Right cardiac atrium (tissue), 5 donors: ENCODE measurements at regions not wholly inside any gene's neighbourhood (a gene's known extent, or its start where the extent isn't known, plus 50 kb on each side); places are given as distances from the start of the nearest gene placed in this dataset.

Experiments
- ATAC-seq, 2 donors: fragments of 200-7000 bp; cut with Tn5 transposase; one replicate each; pipeline versions ENCODE4 v1.8.0 to v1.9.1; 2020; ENCODE audit warnings: moderate library complexity in 2 of 2, mild to moderate bottlenecking in 1 of 2
- DNase-seq, 3 donors: peaks; one replicate each; pipeline ENCODE4 v3.0.0-alpha.2; 2020
- H3K27ac ChIP-seq: one replicate; pipeline ENCODE4 v1.5.1; 2013; ENCODE audit warnings: mild to moderate bottlenecking, low read length, control low read depth, moderate library complexity
- H3K27me3 ChIP-seq: one replicate; pipeline ENCODE4 v1.6.1; 2013; ENCODE audit not compliant: control insufficient read depth, insufficient read depth
- H3K4me1 ChIP-seq: one replicate; pipeline ENCODE4 v1.6.1; 2013; ENCODE audit warnings: low read length; ENCODE audit not compliant: control insufficient read depth, insufficient read depth
- H3K4me3 ChIP-seq: one replicate; pipeline ENCODE4 v1.5.1; 2013; ENCODE audit warnings: low read length, control low read depth
- H3K9me3 ChIP-seq: one replicate; pipeline ENCODE4 v1.6.1; 2013; ENCODE audit warnings: low read length; ENCODE audit not compliant: control insufficient read depth
- WGBS: extraction: QIAGEN DNeasy Blood & Tissue Kit; methylation state at CpG from one replicate; pipeline ENCODE4 v1.1.7; 2013; 5-methylcytosine and 5-hydroxymethylcytosine counted together
- intact Hi-C, 4 donors: fragments of 100-400 bp; cut with DNase I; formaldehyde crosslinking; loops; one replicate each; pipeline versions ENCODE4 v1.11.0 to v1.14.0; 2022 to 2023
- donor health status: healthy with polysubstance abuse.
- donor health status: DM: no; HTN: yes; CAD: no.
- donor health status: DM: no; HTN: no; CAD: no.
- donor health status: DM: no; HTN: yes; CAD: no; lungs with severe emphysema.
- donor health status: DM: yes; HTN: yes; CAD: no.

DNA sequence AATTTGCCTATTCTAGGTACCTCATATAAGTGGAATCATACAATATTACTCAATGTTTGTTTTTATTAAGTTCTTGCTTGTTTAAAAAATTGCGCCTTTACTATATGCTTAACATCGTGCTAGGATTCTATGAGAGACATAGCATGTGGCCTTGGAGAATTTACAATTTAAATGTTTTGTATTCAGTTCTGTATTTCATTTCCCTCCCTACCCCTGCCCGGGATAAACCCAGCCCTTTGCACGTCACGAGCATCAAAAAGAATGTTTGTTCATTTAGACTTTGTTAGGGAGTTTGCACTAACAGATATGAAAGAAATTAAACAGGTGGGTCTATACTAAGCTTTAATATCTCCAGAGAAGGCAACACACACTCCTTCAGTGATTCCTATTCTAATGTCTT is 75.7 kb downstream of the C18orf54 start:
- H3K4me1 ChIP-seq: no peaks in the 10 kb centered on the region
- intact Hi-C loops: no loop called here
- no peak for ATAC-seq
- WGBS: 61% methylated on average over 5 of the region's 5 CpGs
- DNase-seq: no peak
- H3K27me3 ChIP-seq: no peaks in the 10 kb centered on the region
- no peaks in the 10 kb centered on the region for H3K9me3 ChIP-seq
- H3K4me3 ChIP-seq: no peak overlapping the region
- no peak overlapping the region for H3K27ac ChIP-seq

- 76% methylated on average over 1 of the region's 1 CpG for WGBS
- no peaks in the 10 kb centered on the region for H3K9me3 ChIP-seq
- DNase-seq (no peak), ATAC-seq (no peak)
- no peaks in the 10 kb centered on the region for H3K27me3 ChIP-seq
- no peaks in the 10 kb centered on the region for H3K4me1 ChIP-seq
- no peak overlapping the region for H3K4me3 ChIP-seq
- intact Hi-C loops: no loop called here
- no peak overlapping the region for H3K27ac ChIP-seq
Measured at GRCh38 chr18:54433857-54434256, 76.2 kb downstream of the C18orf54 start.

- WGBS: 48% methylated on average over 1 of the region's 1 CpG
- intact Hi-C loops: no loop called here
- Histone ChIP-seq H3K4me1 (no peaks in the 10 kb centered on the region), H3K27ac (no peak overlapping the region), H3K4me3 (no peak overlapping the region), H3K27me3 (no peaks in the 10 kb centered on the region), H3K9me3 (no peaks in the 10 kb centered on the region)
- DNase-seq: no peak
- ATAC-seq: no peak
Measured at GRCh38 chr18:54434453-54434852, 76.7 kb downstream of the C18orf54 start.

DNA sequence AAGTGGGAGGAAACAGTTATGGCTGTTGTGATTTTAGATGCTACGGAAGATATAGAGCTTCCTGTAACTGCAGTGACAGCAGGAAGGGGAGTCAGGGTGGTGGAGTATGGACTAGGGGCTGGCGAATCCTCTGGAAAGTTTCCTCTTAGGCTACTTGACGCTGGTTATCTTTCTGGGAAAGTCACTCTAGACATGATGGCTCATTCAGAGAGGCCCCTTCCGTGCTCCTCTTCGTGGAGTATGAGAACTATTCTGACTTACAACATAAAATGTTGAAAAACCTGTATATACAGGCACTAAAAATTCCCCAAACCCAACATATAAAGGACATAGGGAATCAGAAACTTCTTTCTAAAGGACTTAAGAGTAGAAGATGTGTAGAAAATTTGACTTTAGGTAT is 78.8 kb downstream of the C18orf54 start:
- Histone ChIP-seq H3K27ac (no peak overlapping the region), H3K27me3 (no peaks in the 10 kb centered on the region), H3K9me3 (no peaks in the 10 kb centered on the region), H3K4me3 (no peak overlapping the region), H3K4me1 (no peaks in the 10 kb centered on the region)
- DNase-seq (no peak), ATAC-seq (no peak)
- 48% methylated on average over 5 of the region's 5 CpGs for WGBS
- intact Hi-C loops: no loop called here

- H3K27ac ChIP-seq: no peak overlapping the region
- intact Hi-C loops: loop anchor here in 3 of 4 donors (10.0 kb wide), 2 partner anchors 235 to 545 kb away; no protein-coding TSS in a partner anchor
- DNase-seq (peak in 1 of 3 donors; percentile 38), ATAC-seq (no peak)
- H3K9me3 ChIP-seq: no peaks in the 10 kb centered on the region
- no peaks in the 10 kb centered on the region for H3K27me3 ChIP-seq
- WGBS: 12% methylated on average over 1 of the region's 1 CpG
- no peak overlapping the region for H3K4me3 ChIP-seq
- no peaks in the 10 kb centered on the region for H3K4me1 ChIP-seq
Measured at GRCh38 chr18:54440292-54440691, 82.6 kb downstream of the C18orf54 start.

DNA sequence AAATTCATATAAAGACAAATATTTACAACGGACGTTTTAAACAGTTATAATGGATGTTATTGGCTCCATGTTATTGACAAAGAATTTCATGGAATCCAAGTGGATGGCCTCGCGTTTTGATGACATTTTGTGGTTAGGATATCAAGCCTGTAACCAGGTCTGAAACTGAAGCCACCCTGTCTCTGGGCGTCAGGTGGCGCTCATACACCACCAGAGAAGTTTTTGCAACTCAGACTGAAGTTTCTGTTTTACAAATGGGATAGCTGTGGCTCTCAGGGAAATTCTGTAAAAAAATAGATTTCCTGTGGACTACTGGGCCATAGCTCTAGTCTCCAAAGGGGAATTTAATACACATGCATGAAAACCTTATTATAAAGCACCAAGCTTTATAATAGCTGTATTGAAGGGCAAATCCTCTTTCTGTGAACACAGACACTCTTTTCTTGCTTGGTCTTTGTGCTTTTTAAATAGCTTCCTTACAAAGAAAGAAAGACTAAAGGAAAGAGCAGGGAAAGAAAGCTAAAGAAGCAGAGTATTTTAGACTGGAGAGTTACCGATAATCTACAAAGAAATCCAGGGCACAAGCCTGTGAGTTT is 86.7 kb downstream of the C18orf54 start:
- H3K4me1 ChIP-seq: no peaks in the 10 kb centered on the region
- H3K27me3 ChIP-seq: no peaks in the 10 kb centered on the region
- ATAC-seq: peak; percentile 53 to 68
- H3K9me3 ChIP-seq: no peaks in the 10 kb centered on the region
- intact Hi-C loops: loop anchor here in 3 of 4 donors (10.0 kb wide), 2 partner anchors 230 to 540 kb away; no protein-coding TSS in a partner anchor
- 11% methylated on average over 7 of the region's 7 CpGs for WGBS
- no peak overlapping the region for H3K27ac ChIP-seq
- H3K4me3 ChIP-seq: no peak overlapping the region
- DNase-seq: peak; percentile 23 to 63 (median 56)

DNA sequence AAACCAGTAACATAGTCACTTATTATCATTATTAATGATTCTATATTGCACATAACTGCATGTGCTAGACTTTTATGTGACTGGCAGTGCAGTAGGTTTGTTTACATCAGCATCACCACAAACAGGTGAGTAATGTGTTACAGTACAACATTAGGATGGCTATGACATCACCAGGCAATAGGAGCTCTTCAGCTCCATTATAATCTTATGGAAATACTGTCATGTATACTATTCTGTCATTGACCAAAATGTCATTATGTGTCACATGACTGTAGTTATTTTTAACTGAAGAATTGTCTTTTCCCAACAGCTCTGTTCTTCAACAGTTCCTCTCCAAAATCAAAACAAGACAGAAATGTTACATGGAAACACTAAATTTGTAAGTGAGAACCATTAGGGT is 96.3 kb downstream of the C18orf54 start:
- Histone ChIP-seq H3K4me3 (no peak overlapping the region), H3K9me3 (no peaks in the 10 kb centered on the region), H3K27ac (no peak overlapping the region), H3K4me1 (no peaks in the 10 kb centered on the region), H3K27me3 (no peaks in the 10 kb centered on the region)
- DNase-seq: no peak
- ATAC-seq: no peak
- intact Hi-C loops: no loop called here

DNA sequence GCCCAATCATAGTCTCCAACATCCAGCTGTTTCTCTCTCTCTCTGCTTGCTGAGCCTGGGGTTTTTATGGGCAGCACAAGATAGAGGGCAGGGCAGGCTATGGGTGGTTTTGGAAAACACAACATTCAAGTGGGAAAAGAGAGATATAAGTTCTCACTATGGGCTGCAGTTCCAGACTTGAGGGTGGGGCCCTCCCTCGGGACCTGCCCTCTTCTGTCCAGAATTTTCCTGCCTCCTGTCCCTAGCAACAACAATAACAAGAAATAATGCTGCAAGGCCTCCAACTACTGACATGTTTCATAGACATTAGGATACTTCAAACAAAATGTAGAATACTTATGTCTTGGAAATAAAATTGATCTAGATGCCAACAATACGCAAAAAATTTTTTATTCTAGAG is 107.8 kb downstream of the C18orf54 start:
- no peak overlapping the region for H3K4me3 ChIP-seq
- ATAC-seq (no peak), DNase-seq (no peak)
- no peaks in the 10 kb centered on the region for H3K9me3 ChIP-seq
- H3K27ac ChIP-seq: no peak overlapping the region
- H3K4me1 ChIP-seq: no peaks in the 10 kb centered on the region
- intact Hi-C loops: no loop called here
- WGBS: 54% methylated on average over 2 of the region's 2 CpGs
- no peaks in the 10 kb centered on the region for H3K27me3 ChIP-seq

- H3K4me3 ChIP-seq: no peak overlapping the region
- no peaks in the 10 kb centered on the region for H3K27me3 ChIP-seq
- ATAC-seq: no peak
- no peak overlapping the region for H3K27ac ChIP-seq
- no peak for DNase-seq
- H3K9me3 ChIP-seq: no peaks in the 10 kb centered on the region
- intact Hi-C loops: no loop called here
- WGBS: 85% methylated on average over 3 of the region's 3 CpGs
- no peaks in the 10 kb centered on the region for H3K4me1 ChIP-seq
Measured at GRCh38 chr18:54466248-54467005, 108.7 kb downstream of the C18orf54 start.

- ATAC-seq (no peak), DNase-seq (no peak)
- no peak overlapping the region for H3K27ac ChIP-seq
- WGBS: 62% methylated on average over 5 of the region's 5 CpGs
- no peak overlapping the region for H3K4me3 ChIP-seq
- no peaks in the 10 kb centered on the region for H3K9me3 ChIP-seq
- intact Hi-C loops: no loop called here
- H3K4me1 ChIP-seq: no peaks in the 10 kb centered on the region
- H3K27me3 ChIP-seq: no peaks in the 10 kb centered on the region
Measured at GRCh38 chr18:54479365-54479764, 111.7 kb upstream of the DYNAP start.

DNA sequence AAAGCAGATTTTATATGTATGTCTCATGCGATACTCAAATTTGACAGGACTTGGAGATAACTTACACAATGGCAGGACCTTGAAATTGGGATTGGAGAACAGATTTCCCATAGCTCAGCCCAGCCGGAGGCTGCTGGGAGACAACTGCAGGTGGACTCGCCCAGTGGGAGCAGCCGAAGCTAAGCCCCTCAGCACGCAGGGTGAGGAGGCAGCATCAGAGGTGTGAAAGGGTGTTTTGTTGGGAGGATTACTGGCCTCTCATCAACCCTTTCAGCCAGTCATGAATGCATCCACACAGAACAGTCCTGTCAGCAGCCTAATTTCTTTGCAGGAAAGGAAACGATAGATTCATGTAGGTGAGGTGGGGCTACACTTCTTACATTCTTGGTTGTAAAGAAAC is 110.4 kb upstream of the DYNAP start:
- DNase-seq (peak in 1 of 3 donors; percentile 28), ATAC-seq (no peak)
- no peak overlapping the region for H3K4me3 ChIP-seq
- no peaks in the 10 kb centered on the region for H3K9me3 ChIP-seq
- no peaks in the 10 kb centered on the region for H3K4me1 ChIP-seq
- intact Hi-C loops: no loop called here
- H3K27me3 ChIP-seq: no peaks in the 10 kb centered on the region
- 58% methylated on average over 6 of the region's 6 CpGs for WGBS
- no peak overlapping the region for H3K27ac ChIP-seq
